ENCODE measurements at regions not wholly inside any gene's neighbourhood (a gene's known extent, or its start where the extent isn't known, plus 50 kb on each side); places are given as distances from the start of the nearest gene placed in this dataset.

DNA sequence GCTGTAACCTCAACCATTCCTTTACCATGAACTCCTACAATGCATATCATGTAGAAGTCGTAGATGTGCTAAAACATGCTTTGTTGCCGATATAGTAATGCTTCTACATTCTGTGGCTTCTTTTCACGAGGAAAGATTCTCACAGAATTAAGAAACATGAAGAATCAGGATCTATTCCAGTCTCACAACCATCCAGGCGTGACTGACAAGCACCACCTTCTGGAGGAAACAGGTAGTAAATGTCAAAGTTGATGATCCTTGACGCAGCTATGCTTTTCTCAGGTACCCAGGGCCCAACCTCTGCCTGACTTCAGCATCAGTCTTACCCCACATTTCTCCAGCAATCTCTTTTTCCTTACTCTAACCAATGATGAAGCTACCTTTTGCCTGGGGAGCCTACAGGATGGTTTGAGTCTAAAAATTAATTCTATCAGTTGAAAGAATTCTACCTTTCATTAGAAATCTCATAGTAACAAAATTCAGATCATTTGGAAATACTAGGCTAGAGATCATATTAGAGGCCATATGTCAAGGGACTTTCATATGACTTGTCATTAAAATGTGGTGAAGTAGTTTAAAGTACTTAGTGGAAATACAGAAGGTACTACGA, 123.3 kb upstream of the RND3 start:
- ATAC-seq (peak; percentile 96), DNase-seq (ENCODE audit: low spot score) (peak; percentile 42)
- TF ChIP-seq, protein P1, sequence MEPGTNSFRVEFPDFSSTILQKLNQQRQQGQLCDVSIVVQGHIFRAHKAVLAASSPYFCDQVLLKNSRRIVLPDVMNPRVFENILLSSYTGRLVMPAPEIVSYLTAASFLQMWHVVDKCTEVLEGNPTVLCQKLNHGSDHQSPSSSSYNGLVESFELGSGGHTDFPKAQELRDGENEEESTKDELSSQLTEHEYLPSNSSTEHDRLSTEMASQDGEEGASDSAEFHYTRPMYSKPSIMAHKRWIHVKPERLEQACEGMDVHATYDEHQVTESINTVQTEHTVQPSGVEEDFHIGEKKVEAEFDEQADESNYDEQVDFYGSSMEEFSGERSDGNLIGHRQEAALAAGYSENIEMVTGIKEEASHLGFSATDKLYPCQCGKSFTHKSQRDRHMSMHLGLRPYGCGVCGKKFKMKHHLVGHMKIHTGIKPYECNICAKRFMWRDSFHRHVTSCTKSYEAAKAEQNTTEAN (CRISPR knock-in tag; IDR thresholded peaks at IDR 0.05) = no peak
- TF ChIP-seq PREB (CRISPR knock-in tag; IDR thresholded peaks at IDR 0.05; ENCODE audit: borderline replicate concordance) = no peak
- TF ChIP-seq TCF7 (CRISPR knock-in tag; IDR thresholded peaks at IDR 0.05; ENCODE audit: low read depth) = no peak
- TF ChIP-seq CTCF (IDR thresholded peaks at IDR 0.05) = peak; percentile 39; the same call in 1 of the 2 replicates
- ChIA-PET POLR2A (interaction anchor here (1.0 kb wide), 1 partner anchor 497 kb away, joined by 3 read pairs; no protein-coding TSS in a partner anchor), CTCF (interaction anchor here (0.8 to 1.0 kb wide), 4 partner anchors 9 to 628 kb away, joined by 3 to 5 read pairs (median 3); no protein-coding TSS in a partner anchor)
- Mint-ChIP-seq H3K27me3 (ENCODE audit: low read depth) (no peaks in the 10 kb centered on the region), H3K9me3 (peaks cover 9% of the 10 kb centered on the region), H3K36me3 (peaks cover 3% of the 10 kb centered on the region; the same call in 1 of the 2 replicates), H3K4me1 (peaks cover 37% of the 10 kb centered on the region), H3K27ac (no peak overlapping the region), H3K4me3 (no peak overlapping the region)

DNA sequence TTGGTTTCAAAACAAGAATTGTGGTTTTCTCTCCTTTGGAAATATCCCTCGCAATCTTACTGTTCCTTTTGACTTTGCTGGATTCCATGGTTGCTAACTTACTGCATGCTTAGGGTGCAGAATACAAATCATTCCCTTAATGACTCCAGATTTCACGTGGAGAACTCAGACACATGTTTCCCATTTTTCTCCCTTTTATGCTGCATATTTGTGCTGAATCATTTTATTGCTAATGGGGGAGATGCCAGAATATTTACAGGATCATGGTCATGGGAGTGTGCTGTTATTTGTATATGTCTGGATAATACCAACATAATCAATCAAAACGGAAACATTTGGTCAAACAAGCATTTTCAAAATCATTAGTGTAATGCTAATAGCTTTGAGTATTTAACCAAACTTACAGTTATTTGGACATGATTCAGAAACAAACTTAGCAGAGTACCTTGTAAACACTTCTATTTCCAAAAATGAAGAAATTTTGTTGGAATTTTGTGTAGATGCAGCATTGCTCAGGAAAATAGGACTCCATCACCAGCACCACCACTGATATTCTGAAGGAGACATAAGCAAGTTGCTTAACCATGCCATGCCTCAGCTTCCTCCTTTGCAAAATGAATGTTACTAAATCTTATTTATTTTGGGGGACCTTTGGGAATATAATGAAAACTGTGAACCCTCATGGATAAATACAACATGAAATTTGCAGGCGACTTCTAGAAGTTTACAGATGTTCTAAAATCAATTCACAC, 122.5 kb upstream of the RND3 start:
- ChIA-PET CTCF (interaction anchor here (1.0 kb wide), 3 partner anchors 62 to 629 kb away, joined by 3 to 5 read pairs (median 3); no protein-coding TSS in a partner anchor), POLR2A (interaction anchor here (1.0 kb wide), 1 partner anchor 498 kb away, joined by 3 read pairs; no protein-coding TSS in a partner anchor)
- H3K27ac Mint-ChIP-seq = no peak overlapping the region
- H3K27me3 Mint-ChIP-seq (ENCODE audit: low read depth) = no peaks in the 10 kb centered on the region
- H3K4me3 Mint-ChIP-seq = no peak overlapping the region
- peaks cover 37% of the 10 kb centered on the region for H3K4me1 Mint-ChIP-seq
- ATAC-seq (no peak), DNase-seq (ENCODE audit: low spot score) (no peak)
- peaks cover 3% of the 10 kb centered on the region; the same call in 1 of the 2 replicates for H3K36me3 Mint-ChIP-seq
- H3K9me3 Mint-ChIP-seq = peaks cover 3% of the 10 kb centered on the region; the same call in 1 of the 2 replicates
- no peak for TF ChIP-seq ZNF317 (CRISPR knock-in tag; IDR thresholded peaks at IDR 0.05; ENCODE audit: borderline replicate concordance, low read depth)
- no peak for TF ChIP-seq FOXJ3 (CRISPR knock-in tag; IDR thresholded peaks at IDR 0.05; ENCODE audit: borderline replicate concordance)
- TF ChIP-seq, protein P2, sequence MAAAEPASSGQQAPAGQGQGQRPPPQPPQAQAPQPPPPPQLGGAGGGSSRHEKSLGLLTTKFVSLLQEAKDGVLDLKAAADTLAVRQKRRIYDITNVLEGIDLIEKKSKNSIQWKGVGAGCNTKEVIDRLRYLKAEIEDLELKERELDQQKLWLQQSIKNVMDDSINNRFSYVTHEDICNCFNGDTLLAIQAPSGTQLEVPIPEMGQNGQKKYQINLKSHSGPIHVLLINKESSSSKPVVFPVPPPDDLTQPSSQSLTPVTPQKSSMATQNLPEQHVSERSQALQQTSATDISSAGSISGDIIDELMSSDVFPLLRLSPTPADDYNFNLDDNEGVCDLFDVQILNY (CRISPR knock-in tag; IDR thresholded peaks at IDR 0.05) = no peak
- TF ChIP-seq, protein P3, sequence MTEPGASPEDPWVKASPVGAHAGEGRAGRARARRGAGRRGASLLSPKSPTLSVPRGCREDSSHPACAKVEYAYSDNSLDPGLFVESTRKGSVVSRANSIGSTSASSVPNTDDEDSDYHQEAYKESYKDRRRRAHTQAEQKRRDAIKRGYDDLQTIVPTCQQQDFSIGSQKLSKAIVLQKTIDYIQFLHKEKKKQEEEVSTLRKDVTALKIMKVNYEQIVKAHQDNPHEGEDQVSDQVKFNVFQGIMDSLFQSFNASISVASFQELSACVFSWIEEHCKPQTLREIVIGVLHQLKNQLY (CRISPR knock-in tag; IDR thresholded peaks at IDR 0.05) = no peak
- TF ChIP-seq, protein P4, sequence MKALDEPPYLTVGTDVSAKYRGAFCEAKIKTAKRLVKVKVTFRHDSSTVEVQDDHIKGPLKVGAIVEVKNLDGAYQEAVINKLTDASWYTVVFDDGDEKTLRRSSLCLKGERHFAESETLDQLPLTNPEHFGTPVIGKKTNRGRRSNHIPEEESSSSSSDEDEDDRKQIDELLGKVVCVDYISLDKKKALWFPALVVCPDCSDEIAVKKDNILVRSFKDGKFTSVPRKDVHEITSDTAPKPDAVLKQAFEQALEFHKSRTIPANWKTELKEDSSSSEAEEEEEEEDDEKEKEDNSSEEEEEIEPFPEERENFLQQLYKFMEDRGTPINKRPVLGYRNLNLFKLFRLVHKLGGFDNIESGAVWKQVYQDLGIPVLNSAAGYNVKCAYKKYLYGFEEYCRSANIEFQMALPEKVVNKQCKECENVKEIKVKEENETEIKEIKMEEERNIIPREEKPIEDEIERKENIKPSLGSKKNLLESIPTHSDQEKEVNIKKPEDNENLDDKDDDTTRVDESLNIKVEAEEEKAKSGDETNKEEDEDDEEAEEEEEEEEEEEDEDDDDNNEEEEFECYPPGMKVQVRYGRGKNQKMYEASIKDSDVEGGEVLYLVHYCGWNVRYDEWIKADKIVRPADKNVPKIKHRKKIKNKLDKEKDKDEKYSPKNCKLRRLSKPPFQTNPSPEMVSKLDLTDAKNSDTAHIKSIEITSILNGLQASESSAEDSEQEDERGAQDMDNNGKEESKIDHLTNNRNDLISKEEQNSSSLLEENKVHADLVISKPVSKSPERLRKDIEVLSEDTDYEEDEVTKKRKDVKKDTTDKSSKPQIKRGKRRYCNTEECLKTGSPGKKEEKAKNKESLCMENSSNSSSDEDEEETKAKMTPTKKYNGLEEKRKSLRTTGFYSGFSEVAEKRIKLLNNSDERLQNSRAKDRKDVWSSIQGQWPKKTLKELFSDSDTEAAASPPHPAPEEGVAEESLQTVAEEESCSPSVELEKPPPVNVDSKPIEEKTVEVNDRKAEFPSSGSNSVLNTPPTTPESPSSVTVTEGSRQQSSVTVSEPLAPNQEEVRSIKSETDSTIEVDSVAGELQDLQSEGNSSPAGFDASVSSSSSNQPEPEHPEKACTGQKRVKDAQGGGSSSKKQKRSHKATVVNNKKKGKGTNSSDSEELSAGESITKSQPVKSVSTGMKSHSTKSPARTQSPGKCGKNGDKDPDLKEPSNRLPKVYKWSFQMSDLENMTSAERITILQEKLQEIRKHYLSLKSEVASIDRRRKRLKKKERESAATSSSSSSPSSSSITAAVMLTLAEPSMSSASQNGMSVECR (CRISPR knock-in tag; IDR thresholded peaks at IDR 0.05; ENCODE audit: borderline replicate concordance) = no peak
- TF ChIP-seq EMX1 (CRISPR knock-in tag; IDR thresholded peaks at IDR 0.05) = no peak
- TF ChIP-seq TEAD4 (CRISPR knock-in tag; IDR thresholded peaks at IDR 0.05) = no peak
- TF ChIP-seq CREM (CRISPR knock-in tag; IDR thresholded peaks at IDR 0.05) = no peak
- TF ChIP-seq, protein P5, sequence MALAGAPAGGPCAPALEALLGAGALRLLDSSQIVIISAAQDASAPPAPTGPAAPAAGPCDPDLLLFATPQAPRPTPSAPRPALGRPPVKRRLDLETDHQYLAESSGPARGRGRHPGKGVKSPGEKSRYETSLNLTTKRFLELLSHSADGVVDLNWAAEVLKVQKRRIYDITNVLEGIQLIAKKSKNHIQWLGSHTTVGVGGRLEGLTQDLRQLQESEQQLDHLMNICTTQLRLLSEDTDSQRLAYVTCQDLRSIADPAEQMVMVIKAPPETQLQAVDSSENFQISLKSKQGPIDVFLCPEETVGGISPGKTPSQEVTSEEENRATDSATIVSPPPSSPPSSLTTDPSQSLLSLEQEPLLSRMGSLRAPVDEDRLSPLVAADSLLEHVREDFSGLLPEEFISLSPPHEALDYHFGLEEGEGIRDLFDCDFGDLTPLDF (CRISPR knock-in tag; IDR thresholded peaks at IDR 0.05) = no peak
- TF ChIP-seq ATF1 (CRISPR knock-in tag; IDR thresholded peaks at IDR 0.05) = no peak
- TF ChIP-seq ZNF425 (CRISPR knock-in tag; conservative IDR thresholded peaks at IDR 0.05) = no peak

Data from WTC11 (cell line).